Neural cell (in vitro differentiated cells): ENCODE measurements at regions not wholly inside any gene's neighbourhood (a gene's known extent, or its start where the extent isn't known, plus 50 kb on each side); places are given as distances from the start of the nearest gene placed in this dataset.

Experiments used
- small RNA-seq, 3 experiments: library from RNA; depleted of rRNA; stranded (forward); fragments of <200 nt; gene quantifications; one replicate each; pipeline ENCODE3, GENCODE V24; 2012

Small RNA genes in the stretch of these regions (small RNA-seq; reads per million reads assigned to genes)
- gene MIR8062, result 0 reads per million in 3 experiments
- gene RN7SL547P, result 0 reads per million in 3 experiments
